ENCODE measurements at regions not wholly inside any gene's neighbourhood (a gene's known extent, or its start where the extent isn't known, plus 50 kb on each side); places are given as distances from the start of the nearest gene placed in this dataset.

- TF ChIP-seq CTCF (IDR thresholded peaks at IDR 0.05) = no peak
- no peak for TF ChIP-seq POLR2A (IDR thresholded peaks at IDR 0.05)
- no peak for TF ChIP-seq POLR2AphosphoS5 (IDR thresholded peaks at IDR 0.05)
- no peak for TF ChIP-seq EP300 (IDR thresholded peaks at IDR 0.05)
These were observed 147.8 kb upstream of the ATP1B1 start for GRCh38 chr1:168958562-168959289.

Data from upper lobe of left lung (tissue), 4 donors.